GM18508 (cell line): ENCODE measurements at regions not wholly inside any gene's neighbourhood (a gene's known extent, or its start where the extent isn't known, plus 50 kb on each side); places are given as distances from the start of the nearest gene placed in this dataset.

Experiments
- ATAC-seq: cut with Tn5 transposase; IDR thresholded peaks from one replicate; pipeline ENCODE4 v1.9.1; 2021; ENCODE audit warnings: moderate number of reproducible peaks; ENCODE audit not compliant: insufficient read depth, unreplicated experiment

- ATAC-seq: no peak
These were observed 594.9 kb upstream of the DIPK2B start for GRCh38 chrX:45795546-45795945.

DNA sequence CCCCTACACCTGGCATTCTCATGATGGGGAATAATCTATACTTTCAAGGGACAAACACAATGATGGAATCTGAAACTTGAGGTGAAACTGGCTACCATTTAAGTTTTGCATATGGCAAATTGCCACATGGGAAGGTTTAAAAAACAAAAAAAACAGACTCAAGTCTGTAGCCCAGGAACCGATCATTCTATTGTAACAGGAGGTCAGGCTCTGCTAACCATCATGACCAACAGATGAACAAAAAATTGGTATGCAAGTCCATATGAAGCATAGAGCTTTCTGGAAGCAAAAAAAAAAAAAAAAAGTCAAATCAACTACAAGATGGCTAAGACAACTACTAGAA, 594.3 kb upstream of the DIPK2B start:
- ATAC-seq: no peak

- ATAC-seq: no peak
These were observed 593.8 kb upstream of the DIPK2B start for GRCh38 chrX:45794323-45794994.

GRCh38 chrX:45788941-45789348, 588.3 kb upstream of the DIPK2B start:
- ATAC-seq: no peak

GRCh38 chrX:45788315-45788714, 587.6 kb upstream of the DIPK2B start:
- no peak for ATAC-seq

DNA sequence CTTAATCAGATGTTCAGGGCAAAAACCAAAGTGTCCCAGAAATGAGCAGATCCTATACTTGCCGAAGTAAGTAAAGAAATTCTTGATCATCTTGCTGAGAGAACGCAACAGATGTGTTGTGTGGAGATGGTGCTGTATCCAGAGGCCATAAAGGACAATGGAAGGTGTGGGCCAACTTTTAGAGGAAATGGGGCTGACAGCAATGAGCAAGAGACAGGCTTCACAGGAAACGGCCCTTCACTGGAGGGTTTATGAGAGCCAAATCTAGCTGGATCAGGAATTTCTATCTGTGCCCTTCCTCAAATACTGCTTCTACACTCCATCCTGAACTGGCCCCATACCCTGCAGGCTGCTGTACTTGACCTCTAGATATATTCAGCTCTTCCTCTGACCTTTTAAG, 583.9 kb upstream of the DIPK2B start:
- ATAC-seq: no peak

- ATAC-seq: no peak
These were observed 582.3 kb upstream of the DIPK2B start for GRCh38 chrX:45783002-45783401.

GRCh38 chrX:45781901-45782553, 581.4 kb upstream of the DIPK2B start:
- no peak for ATAC-seq

DNA sequence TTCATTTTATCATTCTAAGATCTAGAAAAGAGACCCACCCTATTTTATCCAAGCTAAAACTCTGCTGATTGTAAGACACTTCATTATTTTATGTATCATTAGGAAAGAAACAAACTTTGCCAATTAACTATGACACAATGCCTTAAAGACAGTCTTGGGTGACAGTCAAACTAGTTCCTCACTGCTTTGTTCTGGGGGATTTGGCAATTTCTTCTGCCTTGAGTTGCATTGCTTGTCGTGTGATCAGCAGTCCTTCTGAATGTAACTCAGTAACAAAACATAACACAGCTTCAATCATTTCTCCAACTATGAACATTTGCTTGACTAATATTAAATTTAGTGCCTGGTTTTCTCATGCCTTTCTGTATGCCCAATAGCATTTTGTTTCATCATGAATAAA, 577.9 kb upstream of the DIPK2B start:
- no peak for ATAC-seq

GRCh38 chrX:45777366-45777765, 576.7 kb upstream of the DIPK2B start:
- no peak for ATAC-seq

GRCh38 chrX:45775468-45775867, 574.8 kb upstream of the DIPK2B start:
- ATAC-seq: no peak

GRCh38 chrX:45774961-45775360, 574.3 kb upstream of the DIPK2B start:
- ATAC-seq: no peak

DNA sequence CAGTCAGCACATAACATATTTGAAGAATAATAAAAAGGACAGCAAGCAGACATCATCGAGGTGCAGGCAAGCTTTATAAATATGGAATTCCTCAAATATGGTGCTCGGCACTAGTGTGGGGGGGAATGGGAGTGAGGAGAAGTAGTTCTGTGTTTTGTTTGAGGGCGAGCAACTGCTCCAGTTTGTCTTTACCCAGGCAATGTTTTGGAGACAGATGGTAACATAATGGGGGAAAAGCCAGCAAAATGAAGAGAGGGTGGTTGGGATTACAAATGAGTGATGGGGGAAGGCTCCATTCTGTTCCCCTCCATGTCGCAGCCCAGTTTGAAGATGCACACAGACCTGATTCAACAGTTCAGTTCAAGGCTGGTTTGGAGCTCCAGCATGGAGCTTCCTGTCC, 572.9 kb upstream of the DIPK2B start:
- ATAC-seq: no peak

DNA sequence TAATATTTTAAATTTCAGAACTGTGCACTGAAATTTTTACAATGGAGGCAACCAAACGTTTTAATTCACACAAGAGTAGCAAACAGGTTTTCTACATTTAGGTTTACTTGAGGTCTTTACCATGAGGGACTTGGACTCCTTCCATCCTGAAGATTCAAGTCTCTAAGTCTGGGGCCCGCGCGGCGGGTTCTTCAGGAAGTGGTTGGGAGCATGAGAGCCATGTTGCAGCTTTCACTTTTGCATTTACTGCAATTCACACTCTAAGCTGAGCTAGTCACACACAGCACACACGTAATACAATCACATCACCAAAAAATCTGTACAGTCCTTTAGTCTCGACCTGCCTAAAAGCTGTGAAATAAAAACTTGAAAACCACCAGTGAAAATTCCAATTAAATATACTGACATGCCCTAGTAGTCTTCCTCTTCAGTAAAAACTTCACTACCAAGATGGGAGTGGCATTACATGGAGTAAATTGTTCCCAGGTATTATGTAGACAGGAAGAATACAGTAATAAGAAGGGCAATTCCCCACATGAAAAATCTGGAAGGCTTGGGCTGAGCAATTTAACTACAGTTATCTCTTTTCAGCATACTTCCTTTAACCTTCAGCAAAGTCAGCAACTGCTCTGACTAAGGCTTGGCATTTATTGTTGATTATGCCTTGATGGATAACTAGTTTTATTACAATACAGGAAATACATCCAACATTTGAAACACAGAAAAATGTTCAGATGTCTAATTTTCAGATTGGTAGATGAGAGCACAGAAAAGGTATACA, 571.1 kb upstream of the DIPK2B start:
- ATAC-seq: peak; percentile 40

GRCh38 chrX:45771114-45771513, 570.4 kb upstream of the DIPK2B start:
- ATAC-seq: no peak

GRCh38 chrX:45769761-45770582, 569.3 kb upstream of the DIPK2B start:
- peak; percentile 72 for ATAC-seq

- ATAC-seq: no peak
These were observed 568.1 kb upstream of the DIPK2B start for GRCh38 chrX:45768666-45769236.

DNA sequence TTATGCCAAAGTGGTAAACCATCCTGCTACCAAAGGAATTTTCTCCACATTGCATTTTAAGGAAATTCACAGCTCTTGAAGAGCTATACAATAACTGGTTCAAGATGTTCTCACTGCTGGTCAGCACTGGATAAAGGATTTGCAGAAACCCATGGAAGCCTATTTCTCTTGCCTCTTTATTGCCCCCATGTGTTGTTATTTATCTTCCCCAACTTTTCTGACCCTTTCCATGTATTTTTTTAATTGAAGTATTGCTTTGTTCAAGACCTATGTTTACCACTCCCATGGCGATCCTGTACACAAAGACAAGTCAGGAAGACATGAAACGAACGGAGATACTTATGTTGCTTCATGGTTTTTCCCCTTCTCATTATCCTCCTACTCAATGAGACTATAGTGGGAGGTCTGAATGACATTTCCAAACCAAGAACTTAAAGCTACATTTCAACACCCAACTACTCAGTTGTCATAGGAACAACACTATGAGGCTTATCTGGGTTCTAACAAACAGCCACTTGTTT, 566.4 kb upstream of the DIPK2B start:
- ATAC-seq: no peak

GRCh38 chrX:45765767-45766166, 565.1 kb upstream of the DIPK2B start:
- ATAC-seq: no peak

- ATAC-seq: no peak
These were observed 564.6 kb upstream of the DIPK2B start for GRCh38 chrX:45765281-45765680.
